H9 (cell line): ENCODE measurements at regions not wholly inside any gene's neighbourhood (a gene's known extent, or its start where the extent isn't known, plus 50 kb on each side); places are given as distances from the start of the nearest gene placed in this dataset.
"Not testable (repeated sequence)": the region's sequence is repeated elsewhere in the genome, so short reads cannot be mapped to it uniquely, and the experiment has no call there.

Source experiments
- DNase-seq: peaks from one replicate; pipeline ENCODE4 v3.0.0-alpha.2; 2017
- H2AFZ ChIP-seq: one replicate; pipeline ENCODE4 v1.6.1; 2013; ENCODE audit warnings: mild to moderate bottlenecking, low read length, control low read depth, moderate library complexity
- H2AK5ac ChIP-seq: 2 replicates; pipeline ENCODE4 v1.6.1; 2013; ENCODE audit warnings: low read length, control low read depth, mixed read lengths; ENCODE audit not compliant: insufficient read length
- H2BK120ac ChIP-seq: one replicate; pipeline ENCODE4 v1.6.1; 2013; ENCODE audit warnings: low read depth, mild to moderate bottlenecking, low read length, control low read depth, inconsistent platforms; ENCODE audit not compliant: poor library complexity, severe bottlenecking
- H2BK12ac ChIP-seq: 2 replicates; pipeline ENCODE4 v1.6.1; 2013; ENCODE audit warnings: low read length, control low read depth, mixed read lengths, low read depth; ENCODE audit not compliant: insufficient read length
- H2BK15ac ChIP-seq: 2 replicates; pipeline ENCODE4 v1.6.1; 2013; ENCODE audit warnings: low read depth, low read length, control low read depth
- H2BK20ac ChIP-seq: one replicate; pipeline ENCODE4 v1.6.1; 2013; ENCODE audit warnings: low read depth, mild to moderate bottlenecking, low read length, control low read depth, inconsistent platforms; ENCODE audit not compliant: poor library complexity, severe bottlenecking
- H2BK5ac ChIP-seq: 2 replicates; pipeline ENCODE4 v1.6.1; 2013; ENCODE audit warnings: low read length, control low read depth, mixed read lengths; ENCODE audit not compliant: insufficient read length
- H3K14ac ChIP-seq: 2 replicates; pipeline ENCODE4 v1.6.1; 2013; ENCODE audit warnings: low read length, control low read depth; ENCODE audit not compliant: insufficient read depth
- H3K18ac ChIP-seq: 2 replicates; pipeline ENCODE4 v1.6.1; 2013; ENCODE audit warnings: low read depth, mild to moderate bottlenecking, mixed read lengths, low read length, control low read depth; ENCODE audit not compliant: insufficient read length
- H3K23ac ChIP-seq: 2 replicates; pipeline ENCODE4 v1.6.1; 2013; ENCODE audit warnings: low read length, control low read depth, mixed read lengths, low read depth; ENCODE audit not compliant: insufficient read length
- H3K23me2 ChIP-seq: 2 replicates; pipeline ENCODE4 v1.6.1; 2013; ENCODE audit warnings: low read depth, mild to moderate bottlenecking, mixed read lengths, low read length, control low read depth; ENCODE audit not compliant: insufficient read length, poor library complexity, severe bottlenecking
- H3K27ac ChIP-seq: 2 replicates; pipeline ENCODE4 v1.5.1; 2013; ENCODE audit warnings: low read length, control low read depth, mixed read lengths, low read depth; ENCODE audit not compliant: insufficient read length
- H3K27me3 ChIP-seq: 2 replicates; pipeline ENCODE4 v1.6.1; 2013; ENCODE audit warnings: low read length, control low read depth, inconsistent platforms; ENCODE audit not compliant: insufficient read depth
- H3K4ac ChIP-seq: 2 replicates; pipeline ENCODE4 v1.6.1; 2013; ENCODE audit warnings: low read depth, mild to moderate bottlenecking, control low read depth, inconsistent platforms, low read length, moderate library complexity
- H3K4me1 ChIP-seq: 2 replicates; pipeline ENCODE4 v1.6.1; 2013; ENCODE audit warnings: low read length, control low read depth, inconsistent platforms; ENCODE audit not compliant: insufficient read depth
- H3K4me2 ChIP-seq: 2 replicates; pipeline ENCODE4 v1.6.1; 2013; ENCODE audit warnings: low read length, control low read depth, mixed read lengths; ENCODE audit not compliant: insufficient read length, insufficient read depth
- H3K56ac ChIP-seq: 2 replicates; pipeline ENCODE4 v1.6.1; 2013; ENCODE audit warnings: low read depth, mild to moderate bottlenecking, mixed read lengths, low read length, control low read depth; ENCODE audit not compliant: insufficient read length
- H3K79me1 ChIP-seq: 2 replicates; pipeline ENCODE4 v1.6.1; 2013; ENCODE audit warnings: low read depth, mild to moderate bottlenecking, moderate library complexity, low read length, control low read depth, inconsistent platforms; ENCODE audit not compliant: insufficient read depth, poor library complexity, severe bottlenecking
- H3K79me2 ChIP-seq: 2 replicates; pipeline ENCODE4 v1.6.1; 2013; ENCODE audit warnings: low read length, control low read depth, inconsistent platforms; ENCODE audit not compliant: insufficient read depth
- H3K9ac ChIP-seq: 2 replicates; pipeline ENCODE4 v1.6.1; 2013; ENCODE audit warnings: low read length, control low read depth, mixed read lengths; ENCODE audit not compliant: insufficient read length; ENCODE audit errors: extremely low read depth
- H3K9me3 ChIP-seq: one replicate; pipeline ENCODE4 v1.6.1; 2013; ENCODE audit warnings: low read depth, low read length, inconsistent platforms; ENCODE audit not compliant: control insufficient read depth
- H3T11ph ChIP-seq: one replicate; pipeline ENCODE4 v1.6.1; 2013; ENCODE audit warnings: mild to moderate bottlenecking, low read length, control low read depth, inconsistent platforms
- H4K20me1 ChIP-seq: one replicate; pipeline ENCODE4 v1.6.1; 2013; ENCODE audit not compliant: control insufficient read depth, insufficient read length, insufficient read depth
- H4K5ac ChIP-seq: 2 replicates; pipeline ENCODE4 v1.6.1; 2013; ENCODE audit warnings: low read depth, mild to moderate bottlenecking, mixed read lengths, low read length, control low read depth; ENCODE audit not compliant: insufficient read length
- H4K8ac ChIP-seq: replicated peaks from 2 replicates; pipeline ENCODE4 v1.6.1; 2013; ENCODE audit warnings: low read length, control low read depth, mixed read lengths, low read depth; ENCODE audit not compliant: insufficient read length
- H4K91ac ChIP-seq: 2 replicates; pipeline ENCODE4 v1.6.1; 2013; ENCODE audit warnings: low read depth, mild to moderate bottlenecking, moderate library complexity, mixed read lengths, low read length, control low read depth; ENCODE audit not compliant: insufficient read length
- H3K27ac Mint-ChIP-seq, 3 experiments: 2 replicates in 2 of 3; 3 replicates in 1 of 3; pipeline ENCODE4 v1.8.0; 2020 to 2021; ENCODE audit warnings: mixed read lengths in 3 of 3, mild to moderate bottlenecking in 1 of 3, moderate library complexity in 1 of 3
- H3K27me3 Mint-ChIP-seq: 2 replicates; pipeline ENCODE4 v1.8.0; 2021; ENCODE audit warnings: low read depth, mild to moderate bottlenecking, moderate library complexity, mixed read lengths
- H3K36me3 Mint-ChIP-seq, 3 experiments: 2 replicates in 2 of 3; 3 replicates in 1 of 3; pipeline ENCODE4 v1.8.0; 2020 to 2021; ENCODE audit warnings: low read depth in 3 of 3, mixed read lengths in 3 of 3; ENCODE audit not compliant: insufficient read depth in 1 of 3
- H3K4me1 Mint-ChIP-seq, 2 experiments: 2 replicates each; pipeline ENCODE4 v1.8.0; 2020; ENCODE audit warnings: mixed read lengths in 2 of 2
- H3K4me3 Mint-ChIP-seq, 2 experiments: 2 replicates in 1 of 2; 3 replicates in 1 of 2; pipeline ENCODE4 v1.8.0; 2020 to 2021; ENCODE audit warnings: mild to moderate bottlenecking in 2 of 2, mixed read lengths in 2 of 2, moderate library complexity in 1 of 2
- H3K9me3 Mint-ChIP-seq, 2 experiments: 2 replicates in 1 of 2; 3 replicates in 1 of 2; pipeline ENCODE4 v1.8.0; 2020; ENCODE audit warnings: mild to moderate bottlenecking in 2 of 2, mixed read lengths in 2 of 2, moderate library complexity in 1 of 2
- WGBS: extraction: QIAGEN DNeasy Blood & Tissue Kit; methylation state at CpG from one replicate; pipeline ENCODE4 v1.1.7; 2013; ENCODE audit warnings: missing lambda C conversion rate, low lambda C conversion rate, mixed read lengths; ENCODE audit not compliant: insufficient read length; ENCODE audit errors: extremely low coverage; 5-methylcytosine and 5-hydroxymethylcytosine counted together
- TF ChIP-seq, protein P1 (sequence below): fragments of 200-600 bp; sonication (generic); conservative IDR thresholded peaks from 3 replicates; pipeline ENCODE4 v1.8.0; 2021; ENCODE audit warnings: antibody characterized with exemption, mild to moderate bottlenecking

DNA sequence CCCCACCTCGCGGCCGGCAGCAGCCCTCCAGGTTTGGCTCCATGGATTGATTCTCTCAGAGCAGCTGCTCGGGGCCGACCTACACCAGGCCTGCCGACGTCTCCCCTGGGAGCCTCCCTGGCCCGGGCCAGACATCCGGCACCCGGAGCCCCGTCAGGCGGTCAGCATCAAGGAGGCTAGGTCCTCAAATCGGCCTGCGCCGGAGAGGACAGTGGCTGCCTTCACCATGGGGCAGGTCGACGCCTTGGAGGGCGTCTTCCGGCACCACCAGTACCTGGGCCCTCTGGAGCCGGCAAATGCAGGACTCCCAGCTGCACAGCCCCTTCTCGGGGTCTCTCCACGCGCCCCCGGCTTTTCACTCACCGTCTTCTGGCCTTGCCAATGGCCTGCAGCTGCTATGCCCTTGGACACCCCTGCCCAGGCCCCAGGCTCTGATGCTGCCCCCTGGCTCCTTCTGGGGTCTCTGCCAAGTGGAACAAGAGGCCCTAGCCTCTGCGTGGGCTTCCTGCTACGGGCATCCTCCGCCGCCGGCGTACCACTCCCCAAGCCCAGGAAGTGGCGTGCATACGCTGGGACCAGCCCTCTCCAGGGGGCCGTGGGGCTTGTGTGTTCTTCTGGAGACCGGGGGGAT is 341.8 kb downstream of the MAGEB5 start:
- Histone ChIP-seq H2BK15ac (no peak overlapping the region), H2BK20ac (no peak overlapping the region), H4K8ac (no peak overlapping the region), H3K23ac (no peak overlapping the region), H3K27ac (no peak overlapping the region), H3K79me1 (no peaks in the 10 kb centered on the region), H2BK5ac (no peak overlapping the region), H3K79me2 (no peaks in the 10 kb centered on the region), H4K20me1 (no peaks in the 10 kb centered on the region), H2AFZ (no peak overlapping the region), H3K9me3 (no peaks in the 10 kb centered on the region), H3K14ac (no peak overlapping the region), H2BK120ac (no peak overlapping the region), H3K4me1 (no peaks in the 10 kb centered on the region), H4K91ac (no peak overlapping the region), H3T11ph (no peak overlapping the region), H3K4ac (no peak overlapping the region), H3K27me3 (no peaks in the 10 kb centered on the region), H3K9ac (no peak overlapping the region), H3K56ac (no peak overlapping the region), H3K23me2 (no peaks in the 10 kb centered on the region), H2BK12ac (no peak overlapping the region), H2AK5ac (no peak overlapping the region), H4K5ac (no peak overlapping the region), H3K18ac (no peak overlapping the region), H3K4me2 (no peak overlapping the region)
- Mint-ChIP-seq H3K4me3 (no peak overlapping the region), H3K27me3 (no peaks in the 10 kb centered on the region), H3K4me1 (peaks cover 0 to 4% of the 10 kb centered on the region in 2 experiments; a peak in 2 of 4 replicates), H3K9me3 (peaks cover 60 to 62% of the 10 kb centered on the region in 2 experiments), H3K36me3 (peaks cover 2 to 8% (median 5%) of the 10 kb centered on the region in 3 experiments; a peak in 4 of 7 replicates), H3K27ac (no peak overlapping the region)
- TF ChIP-seq, protein P1, sequence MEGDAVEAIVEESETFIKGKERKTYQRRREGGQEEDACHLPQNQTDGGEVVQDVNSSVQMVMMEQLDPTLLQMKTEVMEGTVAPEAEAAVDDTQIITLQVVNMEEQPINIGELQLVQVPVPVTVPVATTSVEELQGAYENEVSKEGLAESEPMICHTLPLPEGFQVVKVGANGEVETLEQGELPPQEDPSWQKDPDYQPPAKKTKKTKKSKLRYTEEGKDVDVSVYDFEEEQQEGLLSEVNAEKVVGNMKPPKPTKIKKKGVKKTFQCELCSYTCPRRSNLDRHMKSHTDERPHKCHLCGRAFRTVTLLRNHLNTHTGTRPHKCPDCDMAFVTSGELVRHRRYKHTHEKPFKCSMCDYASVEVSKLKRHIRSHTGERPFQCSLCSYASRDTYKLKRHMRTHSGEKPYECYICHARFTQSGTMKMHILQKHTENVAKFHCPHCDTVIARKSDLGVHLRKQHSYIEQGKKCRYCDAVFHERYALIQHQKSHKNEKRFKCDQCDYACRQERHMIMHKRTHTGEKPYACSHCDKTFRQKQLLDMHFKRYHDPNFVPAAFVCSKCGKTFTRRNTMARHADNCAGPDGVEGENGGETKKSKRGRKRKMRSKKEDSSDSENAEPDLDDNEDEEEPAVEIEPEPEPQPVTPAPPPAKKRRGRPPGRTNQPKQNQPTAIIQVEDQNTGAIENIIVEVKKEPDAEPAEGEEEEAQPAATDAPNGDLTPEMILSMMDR = no peak
- DNase-seq = no peak
- WGBS = no CpG with 5 or more reads among the region's 35 CpGs

DNA sequence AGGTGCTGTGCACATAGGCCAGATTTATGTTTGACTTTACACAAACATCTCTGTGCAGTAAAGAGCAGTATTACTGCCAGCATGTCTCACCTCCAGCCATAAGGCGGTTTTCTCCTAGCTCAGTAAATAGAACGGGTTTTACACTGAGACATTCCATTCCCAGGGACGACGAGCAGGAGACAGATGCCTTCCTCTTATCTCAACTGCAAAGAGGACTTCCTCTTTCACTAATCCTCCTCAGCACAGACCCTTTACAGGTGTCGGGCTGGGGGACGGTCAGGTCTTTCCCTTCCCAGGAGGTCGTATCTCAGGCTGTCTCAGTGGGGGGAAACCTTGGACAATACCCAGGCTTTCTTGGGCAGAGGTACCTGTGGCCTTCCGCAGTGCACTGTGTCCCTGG is 309.8 kb downstream of the MAGEB5 start:
- not testable (repeated sequence) for DNase-seq, H3K9ac ChIP-seq, H3K23ac ChIP-seq, H4K20me1 ChIP-seq, H4K91ac ChIP-seq, H2AFZ ChIP-seq, H3K27me3 Mint-ChIP-seq, H4K8ac ChIP-seq, H3K14ac ChIP-seq, H3K4ac ChIP-seq, H3T11ph ChIP-seq, H3K27me3 ChIP-seq, H3K27ac ChIP-seq, H2BK120ac ChIP-seq, H2BK20ac ChIP-seq, H3K79me2 ChIP-seq, H3K4me2 ChIP-seq, H3K4me3 Mint-ChIP-seq, H3K4me1 ChIP-seq, H2AK5ac ChIP-seq, H3K18ac ChIP-seq, H4K5ac ChIP-seq, H3K36me3 Mint-ChIP-seq, H2BK5ac ChIP-seq, H3K9me3 ChIP-seq, H2BK12ac ChIP-seq, H3K79me1 ChIP-seq, H2BK15ac ChIP-seq, H3K23me2 ChIP-seq, H3K56ac ChIP-seq
- whole genome bisulfite sequencing = no CpG with 5 or more reads among the region's 8 CpGs
- Mint-ChIP-seq H3K27ac (peak overlapping the region in 1 of 3 experiments; percentile 65; a peak in 1 of 7 replicates), H3K4me1 (peaks cover 15 to 31% of the 10 kb centered on the region in 2 experiments), H3K9me3 (peaks cover 71% of the 10 kb centered on the region in 2 experiments)
